Muscle of back (tissue), 3 donors: ENCODE measurements at regions not wholly inside any gene's neighbourhood (a gene's known extent, or its start where the extent isn't known, plus 50 kb on each side); places are given as distances from the start of the nearest gene placed in this dataset.
"Not testable (repeated sequence)": the region's sequence is repeated elsewhere in the genome, so short reads cannot be mapped to it uniquely, and the experiment has no call there.

ENCODE experiments used
- DNase-seq, 3 donors: peaks; one replicate each; pipeline versions ENCODE4 v3.0.0 to v3.0.0-alpha.2; 2013

GRCh38 chr17:83018658-83019193 is 60.7 kb upstream of the METRNL start:
- DNase-seq, result no peak

- no peak for DNase-seq
Observed at GRCh38 chr17:83019376-83019775, 60.0 kb upstream of the METRNL start.

- DNase-seq, result no peak
Observed at GRCh38 chr17:83024218-83024971, 55.0 kb upstream of the METRNL start.

GRCh38 chr17:83025636-83026280 is 53.7 kb upstream of the METRNL start:
- DNase-seq, result no peak

- no peak for DNase-seq
Observed at GRCh38 chr17:83026311-83026811, 53.0 kb upstream of the METRNL start.

GRCh38 chr17:83026921-83027320 is 52.5 kb upstream of the METRNL start:
- DNase-seq, result not testable (repeated sequence)

- no peak for DNase-seq
Observed at GRCh38 chr17:83028851-83029250, 50.6 kb upstream of the METRNL start.

- no peak for DNase-seq
Observed at GRCh38 chr17:83029571-83029970, 49.8 kb upstream of the METRNL start.
